GM21619 (cell line): ENCODE measurements at regions not wholly inside any gene's neighbourhood (a gene's known extent, or its start where the extent isn't known, plus 50 kb on each side); places are given as distances from the start of the nearest gene placed in this dataset.

Experiments
- ATAC-seq: cut with Tn5 transposase; IDR thresholded peaks from one replicate; pipeline ENCODE4 v1.9.1; 2021; ENCODE audit not compliant: unreplicated experiment

DNA sequence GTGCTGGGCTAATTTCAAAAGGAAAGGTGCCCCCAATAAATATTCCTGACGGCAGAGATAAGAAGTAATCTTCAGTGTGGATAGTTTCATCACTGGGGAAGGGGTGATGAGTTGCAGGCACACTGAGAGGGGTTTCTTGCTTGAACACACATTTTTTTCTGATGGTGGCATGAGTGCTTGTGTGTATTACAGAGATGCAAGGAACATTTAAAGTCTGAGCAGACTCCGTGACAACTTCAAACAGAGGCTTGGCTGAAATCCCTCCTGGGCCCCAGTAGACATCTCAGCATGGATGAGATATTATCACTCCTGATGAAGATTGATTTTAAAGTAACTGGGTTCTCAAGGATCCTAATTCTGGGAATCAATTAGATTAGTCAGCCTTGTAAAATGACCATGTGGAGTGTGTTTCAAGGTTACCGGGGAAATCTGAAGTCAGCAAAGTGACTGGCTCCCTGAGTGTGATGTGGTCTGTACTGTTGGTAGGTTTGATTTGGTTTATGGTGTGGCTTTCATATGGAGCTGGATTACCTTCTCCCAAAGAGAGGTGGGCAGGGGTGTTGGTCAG lies 435.8 kb upstream of the EEF2KMT start:
- no peak for ATAC-seq

DNA sequence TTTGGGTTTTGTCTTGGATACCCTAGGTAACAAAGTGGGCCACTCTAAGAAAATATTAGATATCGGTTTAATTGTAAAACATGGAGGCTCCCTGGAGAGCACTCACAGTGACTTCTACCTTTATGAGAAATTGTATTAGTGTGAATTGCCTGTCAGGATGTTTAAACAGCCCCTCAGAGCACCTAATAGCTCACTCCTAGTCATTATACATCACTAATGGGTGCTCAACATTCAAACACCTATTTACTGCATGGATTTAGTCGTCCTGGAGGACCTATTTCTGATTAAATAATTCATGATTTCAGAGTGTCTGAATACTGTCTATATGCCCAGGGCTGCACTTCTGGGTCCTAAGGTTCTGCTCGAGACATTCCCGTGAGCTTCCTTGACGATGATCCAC lies 430.2 kb upstream of the EEF2KMT start:
- no peak for ATAC-seq

DNA sequence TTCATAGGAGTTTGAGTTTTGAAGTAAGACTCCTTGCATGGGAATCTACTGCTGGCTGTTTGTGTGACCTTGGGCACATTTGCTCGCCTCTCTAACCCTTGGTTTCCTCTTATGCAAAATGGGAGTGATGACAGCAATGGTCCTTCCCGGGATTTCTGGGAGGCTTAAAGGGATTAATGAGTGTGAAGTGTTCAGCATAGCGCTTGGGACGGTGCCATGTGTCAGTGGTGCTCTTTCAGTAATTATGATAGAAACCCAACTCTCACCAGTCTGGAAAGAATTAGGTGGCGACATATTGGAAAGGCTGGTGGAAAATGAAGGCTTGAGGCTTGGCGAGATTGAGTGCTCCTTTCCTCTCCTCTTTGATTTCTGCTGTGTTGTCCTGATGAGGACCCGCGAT lies 429.2 kb upstream of the EEF2KMT start:
- ATAC-seq = no peak

DNA sequence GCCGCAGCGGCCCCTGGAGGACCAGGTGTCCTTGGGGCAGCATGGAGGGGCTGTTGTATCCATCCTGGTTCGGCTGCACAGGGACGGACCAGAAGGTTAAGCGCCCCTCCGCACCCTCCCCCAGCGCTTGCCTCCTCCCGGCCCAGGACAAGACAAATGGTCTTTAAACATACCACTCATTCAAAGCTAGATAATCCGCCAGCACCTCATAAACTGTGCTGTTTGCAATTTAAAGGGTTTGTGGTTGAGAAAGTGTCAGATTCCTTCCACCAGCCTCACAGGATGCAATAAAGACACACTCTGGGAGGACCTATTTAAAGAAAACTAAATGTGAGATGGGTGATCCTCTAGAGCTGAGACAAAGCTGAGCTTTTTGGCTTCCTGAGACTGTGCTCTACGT lies 426.2 kb upstream of the EEF2KMT start:
- no peak for ATAC-seq

DNA sequence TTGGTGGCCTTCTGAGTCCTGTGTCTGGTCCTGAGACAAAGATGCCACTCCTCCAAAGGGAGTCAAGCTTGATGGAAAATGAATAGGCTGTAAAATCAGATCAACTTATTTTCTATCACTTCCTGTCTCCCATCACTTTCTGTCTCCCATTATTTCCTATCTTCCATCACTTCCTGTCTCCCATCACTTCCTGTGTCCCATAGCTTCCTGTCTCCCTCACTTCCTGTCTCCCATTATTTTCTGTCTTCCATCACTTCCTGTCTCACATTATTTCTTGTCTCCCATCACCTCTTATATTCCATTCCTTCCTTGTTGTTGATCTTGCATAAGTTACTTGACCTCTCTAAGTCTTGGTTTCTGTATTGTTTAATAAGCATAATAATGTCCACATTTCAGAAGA lies 418.5 kb upstream of the EEF2KMT start:
- ATAC-seq = no peak

DNA sequence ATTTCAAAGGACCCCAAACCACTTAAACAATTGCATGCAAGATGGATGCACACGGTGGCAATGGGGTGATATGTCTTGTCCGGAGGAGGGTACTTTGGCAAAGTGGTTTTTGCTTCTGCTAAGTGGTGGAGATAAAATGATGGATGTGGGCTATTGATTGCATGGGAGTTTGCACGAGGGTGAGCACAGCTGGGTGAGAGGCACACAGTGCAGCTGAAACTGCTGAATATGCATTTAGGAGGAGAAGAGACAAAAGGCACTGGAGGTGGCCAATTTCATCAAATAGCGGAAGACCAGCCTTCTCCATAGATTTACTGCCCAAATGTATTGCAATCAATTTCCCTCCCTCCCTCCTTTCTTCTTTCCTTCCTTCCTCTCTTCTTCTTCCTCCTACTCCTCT lies 414.4 kb upstream of the EEF2KMT start:
- no peak for ATAC-seq

DNA sequence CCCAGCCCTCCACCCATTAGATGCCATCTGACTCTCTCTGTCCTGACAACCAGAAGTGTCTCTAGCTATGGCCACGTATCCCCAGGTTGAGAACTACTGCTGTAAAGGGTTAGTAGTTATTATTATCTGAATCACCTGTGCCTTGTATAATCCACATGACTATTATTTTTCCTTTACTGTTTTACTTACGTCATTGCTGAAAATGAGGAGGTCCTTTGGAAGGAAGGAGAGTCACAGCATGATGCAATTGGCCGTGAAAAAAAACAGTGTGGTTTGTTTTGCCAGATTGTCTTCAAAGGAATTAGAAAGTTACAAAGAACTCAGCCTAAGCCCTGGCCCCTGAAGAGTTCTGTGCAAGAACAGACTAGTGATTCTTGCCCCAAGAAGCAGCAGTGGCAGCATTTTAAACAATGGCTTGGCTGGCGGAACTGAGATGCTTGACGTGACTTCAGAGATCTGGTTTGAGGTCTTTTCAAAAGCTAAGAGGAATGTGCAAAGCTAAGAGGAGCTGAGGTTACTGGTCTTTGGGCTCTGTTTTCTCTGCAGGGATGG lies 413.3 kb upstream of the EEF2KMT start:
- no peak for ATAC-seq

DNA sequence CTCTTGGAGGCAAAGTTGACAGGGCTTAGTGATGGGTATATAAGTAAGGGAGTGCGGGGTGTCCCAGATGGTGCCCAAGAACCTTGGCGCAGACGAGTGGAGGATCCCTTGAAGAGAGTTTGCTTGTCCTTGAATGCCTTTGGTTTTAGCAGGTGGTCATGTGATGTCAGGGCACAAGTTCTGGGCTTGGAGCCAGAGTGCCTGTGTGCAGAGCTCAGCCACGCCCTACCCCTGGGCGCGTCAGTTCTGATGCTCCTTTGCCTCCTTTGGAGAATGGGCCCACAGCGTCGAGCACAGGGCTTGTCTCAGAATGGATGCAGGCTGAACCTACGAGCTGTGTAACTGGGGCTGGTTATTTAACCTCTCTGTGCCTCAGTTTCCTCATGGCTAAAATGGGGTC lies 412.2 kb upstream of the EEF2KMT start:
- no peak for ATAC-seq

DNA sequence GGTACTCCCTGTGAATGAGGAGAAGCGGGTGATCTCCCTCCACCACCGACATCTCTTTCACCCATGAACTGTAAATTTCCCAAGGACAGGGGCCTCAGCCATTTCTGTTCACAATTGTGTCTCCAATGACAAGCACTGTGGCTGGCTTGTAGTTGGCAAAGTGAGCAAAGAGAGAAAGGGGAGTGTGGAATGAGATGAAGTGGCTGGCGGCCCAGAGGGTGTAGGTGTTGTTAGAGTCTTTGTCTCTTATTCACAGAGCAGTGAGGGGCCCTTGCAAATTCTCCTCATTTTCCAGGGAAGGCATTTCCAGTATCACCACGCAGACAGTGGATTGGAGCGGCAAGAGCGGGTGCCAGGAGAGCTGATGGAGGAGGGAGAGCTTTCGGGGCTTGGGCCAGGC lies 411.7 kb upstream of the EEF2KMT start:
- no peak for ATAC-seq

DNA sequence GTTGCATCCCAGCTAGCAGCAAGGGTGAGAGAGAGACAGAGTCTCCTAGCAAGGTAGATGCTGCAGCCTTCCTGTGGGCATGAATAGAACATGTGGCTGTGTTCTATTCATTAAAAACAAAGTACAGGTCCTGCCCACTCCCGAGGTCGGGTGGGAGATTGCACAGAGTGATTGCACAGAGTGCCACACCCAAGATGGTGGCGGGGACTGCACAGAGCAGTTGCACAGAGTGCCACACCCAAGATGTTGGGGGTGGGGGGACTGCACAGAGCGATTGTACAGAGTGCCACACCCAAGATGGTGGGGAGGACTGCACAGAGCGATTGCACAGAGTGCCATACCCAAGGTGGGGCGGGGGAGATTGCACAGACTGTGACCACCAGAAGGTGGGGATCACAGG lies 410.8 kb upstream of the EEF2KMT start:
- ATAC-seq = no peak

DNA sequence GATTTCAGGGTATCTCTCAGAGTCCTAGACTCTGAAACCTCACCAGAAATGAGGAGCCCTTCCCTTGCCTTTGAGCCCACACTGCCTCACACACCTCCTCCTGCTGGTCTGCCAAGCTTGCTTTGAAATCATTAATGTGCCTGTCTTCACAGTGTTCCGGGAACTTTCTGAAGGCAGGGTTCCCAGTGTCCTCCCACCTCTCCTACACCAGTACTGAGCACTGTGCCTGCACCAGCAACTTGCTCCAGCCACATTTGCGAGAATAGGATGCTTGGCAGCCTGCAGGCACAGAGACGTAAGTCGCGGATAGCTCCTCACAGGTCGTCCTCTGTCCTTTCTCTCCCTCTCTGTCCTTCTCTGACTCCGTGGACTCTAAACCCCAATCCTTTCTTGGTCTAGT lies 408.4 kb upstream of the EEF2KMT start:
- no peak for ATAC-seq

DNA sequence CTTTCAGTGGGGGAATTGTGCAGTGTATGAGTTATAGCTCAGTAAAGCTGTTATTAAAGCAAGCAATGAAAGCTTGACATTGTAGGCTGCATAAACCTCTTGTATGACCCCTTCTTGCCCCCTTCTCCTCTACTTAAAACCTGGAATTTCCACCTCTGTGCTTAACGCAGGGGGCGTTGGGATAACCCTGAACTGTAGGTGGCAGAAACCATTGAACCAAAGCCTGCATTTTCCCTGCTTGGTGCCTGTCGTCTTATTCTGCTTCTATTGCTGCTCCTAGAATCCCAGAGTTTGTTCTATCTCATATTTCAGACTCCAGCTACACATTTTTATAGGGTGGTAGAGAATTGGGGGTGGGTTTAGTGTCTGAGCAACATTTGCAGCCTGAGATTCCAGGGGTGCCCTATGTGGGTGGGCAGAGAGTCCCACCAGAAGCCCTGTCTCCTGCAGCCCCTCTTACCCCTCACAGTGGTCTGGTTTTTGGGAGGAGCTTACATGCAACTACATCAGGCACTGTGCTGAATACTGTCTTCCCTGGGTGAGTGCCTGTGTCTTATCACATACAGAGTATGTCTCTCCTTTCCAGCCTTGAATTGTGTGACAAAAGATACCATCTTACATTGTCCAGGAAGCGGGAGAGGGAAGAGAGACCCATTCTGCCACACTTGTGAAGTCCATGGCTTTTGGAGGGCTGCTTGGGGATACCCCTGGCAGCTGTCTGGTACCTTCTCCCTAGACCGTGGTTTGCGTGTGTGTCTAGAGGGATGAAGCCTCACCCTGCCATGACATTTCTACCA lies 407.7 kb upstream of the EEF2KMT start:
- no peak for ATAC-seq

DNA sequence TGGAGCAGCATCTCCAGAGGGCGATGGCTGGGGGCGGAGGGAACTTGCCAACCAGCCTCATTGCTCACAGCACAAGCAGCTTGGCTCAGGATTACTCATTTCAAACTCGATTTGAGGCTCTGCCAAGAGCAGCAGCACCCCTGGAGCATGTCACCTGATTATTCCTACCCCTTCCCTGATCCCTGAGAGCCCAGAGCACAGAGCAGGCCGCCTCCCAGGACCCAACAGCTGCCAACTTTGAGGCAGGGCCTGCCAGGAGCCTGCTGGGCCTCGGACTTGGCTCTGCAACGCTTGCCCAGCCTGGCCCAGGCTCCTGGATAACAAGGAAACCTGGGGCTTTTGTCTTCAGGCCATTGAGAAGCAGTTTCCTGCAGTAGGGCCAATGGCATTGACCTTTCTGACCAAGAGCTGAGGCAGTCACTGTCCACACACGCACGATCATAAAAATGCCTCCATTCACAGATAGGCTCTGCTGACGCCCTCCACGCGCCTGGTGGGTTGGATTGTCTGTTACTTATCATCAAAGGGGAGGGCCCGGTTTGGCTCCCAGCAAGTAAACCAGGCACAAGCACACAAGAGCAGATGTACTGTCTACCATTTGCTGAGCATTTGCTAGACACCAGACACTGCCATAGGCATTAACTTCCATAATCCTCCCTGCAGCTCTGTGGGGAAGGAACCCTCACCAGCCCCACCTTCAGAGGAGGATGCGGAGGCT lies 406.6 kb upstream of the EEF2KMT start:
- ATAC-seq = no peak

DNA sequence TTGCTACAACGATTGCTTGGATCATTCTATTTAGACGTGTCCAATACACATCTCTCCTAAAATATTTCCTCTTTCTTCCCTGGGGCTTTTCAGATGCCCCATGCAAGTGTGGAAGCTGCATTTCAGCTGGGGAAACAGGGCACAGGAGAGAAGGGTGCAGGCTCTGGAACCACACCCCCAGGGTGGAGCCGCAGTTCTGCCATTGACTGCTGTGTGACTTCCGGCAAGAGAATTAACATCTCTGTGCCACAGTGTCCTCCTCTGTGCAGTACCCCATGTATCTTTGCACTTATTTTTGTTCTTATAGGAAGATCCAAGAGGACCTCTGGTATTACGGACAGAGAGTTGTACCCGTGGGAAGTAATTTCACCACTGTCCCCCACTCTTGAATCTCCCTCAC lies 405.3 kb upstream of the EEF2KMT start:
- ATAC-seq = no peak

DNA sequence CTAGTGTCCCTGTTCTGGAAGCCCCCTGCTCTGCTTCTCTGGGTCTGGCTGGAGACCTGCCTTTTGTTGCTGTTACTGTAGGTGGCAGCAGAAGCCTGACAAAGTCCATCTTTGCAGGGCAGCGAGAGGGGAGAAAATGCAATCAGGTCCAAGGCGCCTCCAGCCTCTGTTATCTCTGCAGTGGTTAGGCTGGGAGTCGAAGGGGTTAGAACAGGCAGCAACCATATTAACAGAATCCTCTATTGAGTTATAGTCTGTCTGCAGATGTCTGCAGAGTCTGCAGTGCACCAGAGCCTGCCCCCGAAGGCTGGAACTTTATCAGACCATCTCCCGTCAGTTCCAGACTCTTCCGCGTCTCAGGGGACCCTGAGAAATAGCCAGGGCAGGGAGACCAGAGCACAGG lies 404.9 kb upstream of the EEF2KMT start:
- no peak for ATAC-seq

DNA sequence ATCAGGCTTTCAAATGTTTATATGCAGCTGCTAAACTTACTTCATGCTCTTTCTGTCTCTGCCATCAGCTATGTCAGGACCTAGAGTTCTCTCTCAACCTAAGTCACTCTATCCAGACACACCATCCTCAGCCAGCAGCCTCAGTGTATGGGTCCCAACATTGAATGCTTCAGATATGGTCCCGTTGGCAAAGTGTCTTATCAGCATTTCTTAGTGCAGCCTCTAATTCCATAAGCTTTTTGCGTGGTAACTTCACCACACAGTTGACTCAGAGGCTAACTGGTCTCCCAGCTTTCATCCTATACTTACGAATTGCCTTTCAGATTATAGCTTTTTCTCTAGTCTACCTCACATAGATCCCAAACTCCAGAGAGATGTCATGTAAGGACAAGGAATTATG lies 402.9 kb upstream of the EEF2KMT start:
- no peak for ATAC-seq

DNA sequence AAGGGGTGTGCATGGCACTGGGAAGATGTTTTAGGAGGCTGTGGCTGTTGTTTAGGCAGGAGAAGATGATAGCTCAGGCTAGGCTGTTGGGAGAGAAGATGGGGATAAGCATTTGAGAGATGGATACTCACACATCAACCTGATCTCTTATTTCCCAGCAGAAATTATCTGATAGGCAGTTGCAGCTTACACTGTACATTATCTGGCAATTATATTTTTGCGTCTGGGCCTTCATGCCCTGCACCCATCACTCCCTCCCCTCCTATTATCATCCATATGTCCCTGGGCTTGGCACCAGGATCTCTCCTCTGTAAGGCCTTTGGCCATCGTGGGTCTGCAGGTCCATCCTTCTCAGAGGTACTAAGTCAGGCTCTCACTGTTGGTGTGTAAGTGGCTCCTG lies 401.0 kb upstream of the EEF2KMT start:
- no peak for ATAC-seq

DNA sequence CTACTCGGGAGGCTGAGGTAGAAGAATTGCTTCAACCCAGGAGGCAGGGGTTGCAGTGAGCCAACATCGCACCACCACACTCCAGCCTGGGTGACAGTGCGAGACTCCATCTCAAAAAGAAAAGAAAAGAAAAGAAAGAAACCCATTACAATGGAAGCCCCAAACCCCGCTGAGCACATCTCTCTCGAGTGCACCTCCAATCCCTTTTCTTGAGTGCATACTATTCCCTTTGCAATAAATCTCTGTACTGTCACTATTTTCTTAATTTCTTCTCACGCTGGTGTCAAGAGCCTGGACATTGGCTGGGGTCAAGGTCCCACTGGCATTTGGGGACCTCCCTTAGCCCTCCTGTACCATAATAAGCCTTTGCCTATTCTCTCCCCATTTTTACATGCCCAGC lies 398.4 kb upstream of the EEF2KMT start:
- no peak for ATAC-seq

DNA sequence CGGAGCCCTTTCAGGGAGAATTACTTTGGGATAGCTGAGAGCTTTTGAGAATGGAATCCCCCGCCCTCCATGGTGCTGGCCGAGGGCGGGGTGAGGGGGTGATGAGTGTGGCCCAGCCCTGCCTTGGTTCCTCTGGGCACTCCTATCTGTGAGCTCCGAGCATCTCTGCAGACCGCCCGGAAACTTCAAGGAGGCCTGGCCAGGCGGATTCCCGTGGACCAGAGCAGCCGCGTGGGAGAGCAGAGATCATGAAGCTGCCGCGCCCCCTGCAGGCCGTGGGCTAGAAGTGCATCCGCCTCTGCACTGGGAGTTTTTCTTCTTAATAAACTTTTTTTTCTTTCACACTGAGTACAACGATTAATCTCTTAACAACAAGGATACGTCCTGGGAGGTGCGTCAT lies 392.9 kb upstream of the EEF2KMT start:
- no peak for ATAC-seq

DNA sequence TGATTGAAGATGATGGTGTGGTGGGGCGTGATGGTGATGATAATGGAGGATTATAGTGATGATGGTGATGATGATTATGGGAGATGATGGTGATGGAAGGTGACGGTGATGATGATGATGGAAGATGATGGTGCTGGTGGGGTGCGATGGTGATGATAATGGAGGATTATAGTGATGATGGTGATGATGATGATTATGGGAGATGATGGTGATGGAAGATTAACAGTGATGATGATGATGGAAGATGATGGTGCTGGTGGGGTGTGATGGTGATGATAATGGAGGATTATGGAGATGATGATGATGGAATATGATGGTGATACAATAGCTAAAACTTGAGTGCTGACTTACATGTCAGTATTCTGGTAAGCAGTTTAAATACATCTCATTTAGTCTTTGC lies 391.0 kb upstream of the EEF2KMT start:
- no peak for ATAC-seq

DNA sequence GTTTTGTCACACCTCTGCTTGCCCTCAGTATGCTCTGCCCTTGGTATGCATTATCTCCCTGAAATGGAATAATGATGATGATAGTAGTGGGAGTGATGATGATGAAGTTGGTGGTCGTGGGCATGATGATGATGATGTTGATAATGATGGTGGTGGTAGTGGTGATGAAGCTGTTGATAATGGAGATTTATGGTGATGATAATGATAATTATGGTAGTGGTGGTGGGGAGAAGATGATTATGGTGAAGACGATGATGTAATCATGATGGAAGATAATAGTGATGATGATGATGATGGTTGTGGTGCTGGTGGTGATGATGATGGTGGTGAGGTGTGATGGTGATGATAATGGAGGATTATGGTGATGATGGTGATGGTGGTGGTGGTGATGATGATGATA lies 390.1 kb upstream of the EEF2KMT start:
- ATAC-seq = no peak

DNA sequence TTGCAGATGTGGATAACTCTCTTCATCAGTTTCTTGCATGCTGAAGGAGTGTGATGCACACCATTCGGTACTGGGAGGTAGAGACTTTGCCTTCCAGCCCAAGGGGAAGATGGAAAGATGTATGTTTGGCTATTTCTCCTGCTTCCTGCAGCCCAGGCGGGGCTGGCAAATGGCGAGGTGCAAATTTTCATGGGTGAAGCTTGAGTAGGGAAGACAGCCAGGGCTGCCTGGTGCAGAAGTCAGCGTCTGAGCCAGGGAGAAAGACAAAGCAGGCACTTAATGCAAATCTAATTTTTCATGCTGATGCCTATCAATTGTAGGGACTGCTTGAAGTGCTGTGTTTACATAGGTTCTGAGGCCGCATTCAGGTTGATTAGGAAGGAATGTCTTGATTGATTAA lies 384.7 kb upstream of the EEF2KMT start:
- no peak for ATAC-seq
